ENCODE measurements at regions not wholly inside any gene's neighbourhood (a gene's known extent, or its start where the extent isn't known, plus 50 kb on each side); places are given as distances from the start of the nearest gene placed in this dataset.

DNA sequence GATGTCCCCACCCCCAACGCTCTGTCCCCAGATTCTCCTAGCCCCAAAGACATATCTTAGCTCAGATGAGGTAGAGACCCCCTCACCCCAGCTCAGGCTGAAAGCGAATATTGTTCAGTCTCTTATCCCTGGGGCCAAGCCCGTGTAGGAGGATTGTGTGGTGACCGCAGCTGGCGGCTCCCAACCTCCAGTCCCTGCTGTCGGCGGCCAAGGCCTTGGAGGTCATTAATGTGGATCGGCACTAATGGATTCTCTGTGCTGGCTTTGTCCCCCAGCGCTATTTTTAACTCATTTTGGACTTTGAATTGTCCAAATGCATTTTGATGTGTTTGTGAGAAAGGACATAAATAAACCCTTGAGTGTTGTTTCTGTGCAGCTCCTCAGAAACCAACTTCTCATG, 124.2 kb downstream of the UQCRFS1 start:
- POLR2A ChIA-PET, result no interaction called here
- BruUV-seq (replicated peaks), result no TSS peak
- Histone ChIP-seq H3K9me1 (replicated peaks; ENCODE audit: control insufficient read depth, extremely low read depth, insufficient read depth, low read length) (no peaks in the 10 kb centered on the region), H3K36me3 (ENCODE audit: control insufficient read depth in 2 of 2, extremely low read depth in 1 of 2, insufficient read depth in 2 of 2, low read length in 2 of 2) (no peaks in the 10 kb centered on the region), H4K20me1 (replicated peaks; ENCODE audit: control insufficient read depth, extremely low read depth, insufficient read depth, low read length) (no peaks in the 10 kb centered on the region), H3K9ac (replicated peaks; ENCODE audit: extremely low read depth, insufficient read depth, low read length) (no peak overlapping the region), H3K79me2 (ENCODE audit: control insufficient read depth, insufficient read depth, low read length) (no peaks in the 10 kb centered on the region), H3K4me1 (ENCODE audit: control insufficient read depth, extremely low read depth, insufficient read depth, low read length) (no peaks in the 10 kb centered on the region), H3K4me3 (replicated peaks in 1 of 3; ENCODE audit: insufficient read depth in 1 of 3, low read depth in 1 of 3, low read length in 3 of 3) (no peak overlapping the region), H3K27me3 (ENCODE audit: control insufficient read depth in 2 of 2, insufficient read depth in 2 of 2, low read length in 2 of 2) (no peaks in the 10 kb centered on the region), H3K27ac (ENCODE audit: insufficient read depth, low read depth, low read length) (no peak overlapping the region), H3K4me2 (ENCODE audit: insufficient read depth, low read length) (no peak overlapping the region), H3K9me3 (replicated peaks; ENCODE audit: control insufficient read depth, insufficient read depth, low read length) (peaks cover 4% of the 10 kb centered on the region), H2AFZ (ENCODE audit: low read depth, low read length) (no peak overlapping the region)
- TF ChIP-seq FOS (IDR thresholded peaks at IDR 0.05; ENCODE audit: borderline replicate concordance, insufficient read depth, low read length), result no peak
- DNase-seq (ENCODE audit: low read depth, low spot score), result no peak
- no peak for FAIRE-seq
- CTCF ChIA-PET, result no interaction called here
- dilution Hi-C loops (cut with MboI; ENCODE audit: extremely low pct_ligation_motif_present, low sequenced_read_pairs), result no loop called here
- intact Hi-C loops (cut with micrococcal nuclease), result no loop called here

DNA sequence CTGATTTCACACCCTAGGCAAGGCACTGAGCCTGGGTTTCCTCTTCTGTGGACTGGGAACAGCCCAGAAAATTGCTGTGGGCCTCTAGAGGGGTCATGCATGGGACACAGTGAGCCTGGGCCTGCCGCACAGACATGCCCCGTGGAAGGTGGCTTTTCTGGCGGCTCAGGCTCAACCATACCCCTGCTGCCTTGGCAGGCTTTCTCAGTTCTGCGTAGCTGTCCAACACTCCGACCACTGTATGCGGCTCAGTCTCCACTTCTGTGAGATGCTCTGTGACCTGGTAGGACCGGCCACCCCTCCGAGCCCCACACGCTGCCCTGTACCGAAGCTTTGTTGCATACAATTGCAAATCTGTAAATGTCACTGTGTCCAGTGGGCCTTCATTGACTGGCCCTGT, 126.3 kb downstream of the UQCRFS1 start:
- Histone ChIP-seq H3K27me3 (ENCODE audit: control insufficient read depth in 2 of 2, insufficient read depth in 2 of 2, low read length in 2 of 2) (no peaks in the 10 kb centered on the region), H3K4me2 (ENCODE audit: insufficient read depth, low read length) (no peak overlapping the region), H3K9me3 (replicated peaks; ENCODE audit: control insufficient read depth, insufficient read depth, low read length) (peaks cover 4% of the 10 kb centered on the region), H2AFZ (ENCODE audit: low read depth, low read length) (no peak overlapping the region), H3K36me3 (ENCODE audit: control insufficient read depth in 2 of 2, extremely low read depth in 1 of 2, insufficient read depth in 2 of 2, low read length in 2 of 2) (no peaks in the 10 kb centered on the region), H3K9me1 (replicated peaks; ENCODE audit: control insufficient read depth, extremely low read depth, insufficient read depth, low read length) (no peaks in the 10 kb centered on the region), H4K20me1 (replicated peaks; ENCODE audit: control insufficient read depth, extremely low read depth, insufficient read depth, low read length) (no peaks in the 10 kb centered on the region), H3K4me1 (ENCODE audit: control insufficient read depth, extremely low read depth, insufficient read depth, low read length) (no peaks in the 10 kb centered on the region), H3K9ac (replicated peaks; ENCODE audit: extremely low read depth, insufficient read depth, low read length) (no peak overlapping the region), H3K4me3 (replicated peaks in 1 of 3; ENCODE audit: insufficient read depth in 1 of 3, low read depth in 1 of 3, low read length in 3 of 3) (no peak overlapping the region), H3K79me2 (ENCODE audit: control insufficient read depth, insufficient read depth, low read length) (no peaks in the 10 kb centered on the region), H3K27ac (ENCODE audit: insufficient read depth, low read depth, low read length) (no peak overlapping the region)
- dilution Hi-C loops (cut with MboI; ENCODE audit: extremely low pct_ligation_motif_present, low sequenced_read_pairs) (no loop called here), intact Hi-C loops (cut with micrococcal nuclease) (no loop called here)
- FAIRE-seq (no peak), DNase-seq (ENCODE audit: low read depth, low spot score) (no peak)
- CTCF ChIA-PET, result no interaction called here
- POLR2A ChIA-PET, result no interaction called here
- no TSS peak for BruUV-seq (replicated peaks)
- no peak for TF ChIP-seq JUN (IDR thresholded peaks at IDR 0.05; ENCODE audit: borderline replicate concordance, insufficient read depth, insufficient read length, low read depth)
- no peak for TF ChIP-seq EZH2 (IDR thresholded peaks at IDR 0.05; ENCODE audit: borderline replicate concordance, low read depth, low read length, severe bottlenecking)
- no peak for TF ChIP-seq POLR2A (IDR thresholded peaks at IDR 0.05; ENCODE audit: low read depth, low read length)
- TF ChIP-seq, protein P1, sequence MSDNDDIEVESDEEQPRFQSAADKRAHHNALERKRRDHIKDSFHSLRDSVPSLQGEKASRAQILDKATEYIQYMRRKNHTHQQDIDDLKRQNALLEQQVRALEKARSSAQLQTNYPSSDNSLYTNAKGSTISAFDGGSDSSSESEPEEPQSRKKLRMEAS (IDR thresholded peaks at IDR 0.05; ENCODE audit: insufficient read depth, insufficient read length), result no peak

All from endothelial cell of umbilical vein (primary cell).